HG02970 (cell line): ENCODE measurements at regions not wholly inside any gene's neighbourhood (a gene's known extent, or its start where the extent isn't known, plus 50 kb on each side); places are given as distances from the start of the nearest gene placed in this dataset.
"Not testable (repeated sequence)": the region's sequence is repeated elsewhere in the genome, so short reads cannot be mapped to it uniquely, and the experiment has no call there.

Source experiments
- ATAC-seq: cut with Tn5 transposase; IDR thresholded peaks from one replicate; pipeline ENCODE4 v1.9.1; 2021; ENCODE audit warnings: mild to moderate bottlenecking, moderate library complexity, moderate number of reproducible peaks; ENCODE audit not compliant: unreplicated experiment, low FRiP score

DNA sequence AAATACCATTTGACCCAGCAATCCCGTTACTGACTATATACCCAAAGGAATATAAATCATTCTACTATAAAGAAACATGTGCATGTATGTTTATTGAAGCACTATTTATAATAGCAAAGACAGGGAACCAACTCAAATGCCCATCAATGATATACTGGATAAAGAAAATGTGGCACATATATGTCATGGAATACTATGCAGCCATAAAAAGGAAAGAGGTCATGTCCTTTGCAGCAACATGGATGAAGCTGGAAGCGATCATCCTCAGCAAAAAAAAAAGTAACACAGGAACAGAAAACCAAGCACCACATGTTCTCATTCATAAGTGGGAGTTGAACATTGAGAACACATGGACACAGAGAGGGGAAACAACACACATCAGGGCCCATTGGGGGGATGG, 99.9 kb upstream of the THUMPD2 start:
- not testable (repeated sequence) for ATAC-seq

DNA sequence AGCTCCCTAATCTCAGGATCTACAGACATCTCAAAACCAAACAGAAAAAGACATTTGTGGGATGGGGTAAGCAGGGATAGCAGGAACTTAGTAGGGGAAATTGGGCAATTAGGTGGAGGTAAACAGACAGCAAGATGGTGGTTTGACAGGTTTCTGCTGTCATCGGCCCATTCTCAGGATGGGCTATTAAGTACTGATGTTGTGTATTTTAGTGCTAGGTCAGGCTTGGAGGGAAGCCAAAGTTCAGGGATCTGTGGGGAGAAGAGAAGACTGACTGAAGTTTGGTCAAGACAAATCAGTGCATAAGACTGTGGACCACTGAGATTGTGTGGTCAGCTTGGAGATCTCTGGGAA, 96.8 kb upstream of the THUMPD2 start:
- ATAC-seq: no peak

DNA sequence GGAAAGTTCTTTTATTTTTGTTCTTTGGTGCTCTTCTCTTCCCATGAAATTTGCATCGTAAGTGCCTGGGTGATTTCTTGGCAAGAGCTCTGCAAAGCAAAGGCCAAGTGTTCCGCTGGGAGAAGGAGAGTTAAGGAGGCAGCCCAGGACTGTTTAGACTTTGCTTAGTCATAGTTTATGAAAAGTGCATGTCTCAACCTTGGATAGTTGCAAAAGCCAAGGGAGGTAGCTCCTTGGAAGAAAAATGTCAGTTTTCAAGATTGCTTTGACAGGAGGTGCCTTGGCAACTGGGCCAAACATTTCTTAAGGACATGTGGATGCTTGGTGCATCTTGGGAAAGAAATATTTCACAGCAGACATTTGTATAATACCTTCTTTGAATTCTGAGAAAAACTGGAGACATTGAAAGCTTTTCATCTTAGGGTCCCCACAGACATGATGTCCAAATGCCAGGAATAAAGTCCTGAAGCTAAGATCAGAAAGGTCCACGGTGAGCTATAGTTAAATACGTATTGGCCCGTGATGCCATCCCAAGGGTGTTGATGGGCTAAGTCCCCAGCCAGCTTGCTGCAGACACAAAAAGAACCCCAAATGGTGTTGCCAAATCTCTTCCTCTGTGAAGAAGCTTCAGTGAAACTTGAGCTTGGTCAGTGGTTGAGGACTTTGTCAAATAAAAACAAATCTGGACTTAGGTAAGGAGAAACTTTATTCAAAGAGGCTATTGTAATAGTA, 96.3 kb upstream of the THUMPD2 start:
- no peak for ATAC-seq

DNA sequence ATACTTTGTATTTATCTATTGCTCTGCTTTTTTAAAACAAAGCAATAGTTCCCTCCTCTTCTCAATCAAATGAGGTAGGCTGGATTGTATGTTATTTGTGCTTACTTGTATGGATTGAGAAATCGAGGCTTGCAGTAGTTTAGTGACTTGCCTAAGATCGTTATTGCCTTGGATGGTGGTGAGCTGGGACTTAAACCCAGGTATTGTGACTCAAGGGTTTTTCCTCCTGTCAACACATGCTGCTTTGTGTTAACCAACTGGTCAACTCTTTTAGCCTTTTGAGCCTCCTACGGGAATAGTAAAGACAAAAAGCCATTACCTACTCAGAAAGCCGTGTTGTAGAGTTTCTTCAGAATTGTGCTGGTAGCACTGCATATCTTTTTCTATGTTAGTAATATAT, 95.2 kb upstream of the THUMPD2 start:
- no peak for ATAC-seq

DNA sequence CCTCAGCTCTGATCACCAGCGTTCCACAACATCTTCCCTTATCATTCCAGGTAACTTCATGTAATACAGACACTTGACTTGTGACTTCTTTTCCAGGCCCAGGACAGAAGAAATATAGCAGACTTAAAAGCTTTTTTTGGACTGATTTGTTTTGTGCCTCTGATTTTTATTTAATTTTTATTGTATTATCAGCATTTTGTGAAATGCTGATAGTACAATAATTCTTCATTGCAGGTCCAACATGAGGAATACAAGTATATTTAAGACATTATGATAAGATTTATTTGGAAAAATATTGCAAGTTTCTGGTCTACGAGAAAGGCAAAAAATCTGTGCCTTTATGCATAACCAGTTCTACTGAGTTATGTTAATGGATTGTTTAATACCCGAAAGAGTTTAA, 94.5 kb upstream of the THUMPD2 start:
- ATAC-seq: no peak

GRCh38 chr2:39872748-39873147, 93.7 kb upstream of the THUMPD2 start:
- ATAC-seq: no peak

DNA sequence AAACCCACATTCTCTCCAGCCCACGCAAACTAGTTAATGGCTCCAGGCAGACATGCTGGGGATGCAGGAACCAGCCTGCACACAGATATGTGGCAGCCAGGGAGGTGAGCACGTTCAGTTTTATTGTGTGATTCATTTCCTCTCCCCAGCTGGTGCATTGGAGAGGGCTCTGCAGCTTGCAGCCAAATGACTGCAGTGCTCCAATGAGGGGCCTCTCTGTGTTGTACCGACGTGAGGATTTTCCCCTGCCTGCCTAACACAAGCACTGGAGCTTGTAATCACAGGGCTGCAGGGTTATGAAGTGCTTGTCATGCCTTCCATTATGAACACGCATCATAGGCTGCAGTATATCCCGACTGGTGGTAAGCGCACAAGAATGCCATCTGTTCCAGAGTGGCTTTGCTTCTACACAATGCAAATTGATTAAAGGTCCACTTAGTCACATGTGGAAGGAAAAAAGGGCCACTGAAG, 92.3 kb upstream of the THUMPD2 start:
- ATAC-seq: no peak

DNA sequence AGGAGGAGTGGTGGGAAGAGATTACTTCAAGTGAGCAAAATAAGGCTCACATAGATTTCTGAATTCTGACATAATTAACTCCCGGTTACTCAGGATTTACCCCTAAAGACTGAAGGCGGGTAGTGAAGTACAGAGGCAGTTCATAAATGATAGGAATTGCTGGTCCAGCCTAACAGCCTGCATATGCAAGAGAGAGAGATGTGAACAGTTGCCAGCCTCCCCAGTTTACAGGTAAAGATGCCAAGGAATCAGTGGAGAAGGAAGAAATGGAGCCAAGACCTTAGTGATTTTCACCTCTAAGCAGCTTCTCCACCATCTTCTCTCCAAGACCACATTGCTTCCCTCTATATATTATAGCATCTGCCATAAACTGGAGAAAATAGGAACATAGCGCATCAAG, 91.8 kb upstream of the THUMPD2 start:
- no peak for ATAC-seq

DNA sequence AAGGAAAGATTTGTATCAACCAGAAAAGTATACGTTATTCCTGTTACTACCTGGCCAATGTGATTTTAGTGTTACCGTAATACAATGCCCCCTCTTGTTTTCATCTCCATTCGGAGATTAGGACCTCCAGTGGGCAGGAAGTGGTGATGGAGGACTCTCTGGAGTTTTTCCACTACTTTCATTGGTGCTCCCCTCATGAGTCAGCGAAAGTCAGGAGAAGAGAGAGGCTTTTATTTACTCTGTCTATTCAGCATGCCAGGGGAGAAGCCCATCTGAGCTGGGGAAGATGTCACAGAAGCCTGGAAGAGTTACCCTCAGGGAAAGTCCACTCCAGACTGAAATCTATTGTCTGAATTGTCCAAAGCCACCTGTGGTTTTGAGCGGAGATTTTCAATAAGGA, 88.2 kb upstream of the THUMPD2 start:
- no peak for ATAC-seq

DNA sequence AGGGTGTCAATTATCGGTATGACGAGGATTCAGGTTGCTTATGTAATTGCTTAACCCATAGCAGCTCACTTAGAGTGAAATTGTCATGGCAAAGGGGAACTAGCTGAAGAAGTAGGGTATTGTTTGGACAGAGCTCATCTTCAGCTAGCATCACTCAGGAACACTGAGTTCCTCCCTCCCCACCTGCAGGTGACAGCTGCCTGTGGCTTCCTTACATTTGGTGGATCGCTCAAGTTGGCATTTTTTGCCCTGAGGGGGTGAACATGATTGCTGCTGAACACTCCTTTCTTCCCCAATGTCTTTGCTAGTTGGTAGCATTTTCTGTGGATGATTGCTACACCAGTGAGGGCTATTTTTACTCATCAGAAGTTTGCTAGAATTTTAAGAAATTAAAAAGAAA, 86.7 kb upstream of the THUMPD2 start:
- no peak for ATAC-seq

GRCh38 chr2:39863672-39864071, 84.6 kb upstream of the THUMPD2 start:
- ATAC-seq: not testable (repeated sequence)

DNA sequence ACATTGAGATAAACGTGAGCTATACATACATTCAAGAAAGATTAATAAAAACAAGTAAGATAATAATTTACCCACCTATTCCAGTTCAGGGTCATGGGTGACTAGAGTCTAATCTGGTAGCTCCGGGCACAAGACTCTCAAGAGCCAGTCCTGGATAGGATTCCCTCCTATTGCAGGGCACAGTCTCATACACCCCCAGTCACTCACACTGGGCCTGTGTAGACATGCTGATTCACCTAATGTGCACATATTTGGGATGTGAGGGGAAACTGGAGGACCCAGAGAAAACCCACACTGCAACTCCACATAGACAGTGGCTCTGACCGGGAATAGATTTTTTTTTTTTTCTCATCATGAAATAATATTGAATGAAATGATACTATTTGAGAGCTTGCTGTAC, 81.5 kb upstream of the THUMPD2 start:
- no peak for ATAC-seq

DNA sequence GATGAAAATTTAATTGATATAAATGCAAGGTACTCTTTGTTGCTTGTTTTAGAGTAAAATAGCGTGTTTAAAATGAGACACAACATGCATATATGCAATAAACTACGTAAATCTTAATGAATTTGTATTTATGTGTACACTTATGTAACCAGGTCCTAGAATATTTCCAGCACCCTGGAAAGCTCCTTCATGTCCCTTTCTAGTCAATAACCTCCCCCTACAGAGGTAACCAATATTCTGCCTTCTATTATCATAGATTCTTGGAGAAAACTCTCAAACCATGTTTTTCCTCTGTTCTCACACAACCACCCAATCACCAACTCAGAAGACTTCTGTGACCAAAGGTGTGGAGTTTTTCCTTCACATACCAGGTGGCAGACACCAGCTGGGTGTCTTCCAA, 79.6 kb upstream of the THUMPD2 start:
- ATAC-seq: no peak

GRCh38 chr2:39855856-39856255, 76.8 kb upstream of the THUMPD2 start:
- ATAC-seq: no peak

- ATAC-seq: no peak
Measured at GRCh38 chr2:39854771-39855170, 75.7 kb upstream of the THUMPD2 start.

DNA sequence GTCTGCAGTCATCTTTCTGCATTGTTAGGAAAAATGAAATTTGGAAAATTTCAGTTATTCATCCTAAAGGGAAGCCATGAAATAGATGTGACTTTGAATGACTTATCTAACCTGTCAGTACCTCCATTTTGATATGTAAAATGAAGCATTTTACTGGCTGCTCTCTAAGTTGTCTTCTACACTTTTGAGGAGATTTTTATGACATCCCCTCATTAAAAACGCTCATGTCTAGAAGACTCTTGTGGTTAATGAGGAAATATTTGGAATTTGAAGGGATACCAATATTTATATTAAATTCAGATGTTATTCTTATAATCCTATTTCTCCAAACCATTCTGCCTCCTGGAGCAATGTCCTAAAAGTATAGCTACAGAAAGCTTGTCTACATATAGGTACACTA, 73.8 kb upstream of the THUMPD2 start:
- ATAC-seq: no peak

- ATAC-seq: no peak
Measured at GRCh38 chr2:39851651-39852110, 72.6 kb upstream of the THUMPD2 start.

GRCh38 chr2:39851251-39851650, 72.2 kb upstream of the THUMPD2 start:
- ATAC-seq: no peak

DNA sequence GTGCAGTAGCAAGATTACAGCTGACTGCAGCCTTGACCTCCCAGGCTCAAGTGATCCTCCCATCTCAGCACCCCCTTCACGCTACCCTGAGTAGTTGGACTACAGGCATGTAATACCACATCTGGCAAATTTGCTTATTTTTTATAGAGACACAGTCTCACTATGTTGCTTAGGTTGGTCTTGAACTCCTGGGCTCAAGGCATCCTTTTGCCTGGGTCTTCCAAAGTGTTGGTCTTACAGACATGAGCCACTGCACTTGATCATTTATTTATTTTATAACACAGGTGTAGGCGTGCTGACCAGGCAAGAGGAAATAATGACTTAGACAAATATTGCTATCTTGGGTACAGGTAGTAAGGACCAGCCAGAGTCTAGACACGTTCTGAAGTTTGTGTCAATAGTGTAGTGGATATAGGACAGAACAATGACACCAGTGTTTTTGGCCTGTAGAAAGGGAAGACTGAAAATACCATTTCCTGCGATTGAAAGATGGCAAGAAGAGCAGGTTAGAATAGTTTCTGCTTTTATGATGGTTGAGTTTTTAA, 71.0 kb upstream of the THUMPD2 start:
- ATAC-seq: no peak

DNA sequence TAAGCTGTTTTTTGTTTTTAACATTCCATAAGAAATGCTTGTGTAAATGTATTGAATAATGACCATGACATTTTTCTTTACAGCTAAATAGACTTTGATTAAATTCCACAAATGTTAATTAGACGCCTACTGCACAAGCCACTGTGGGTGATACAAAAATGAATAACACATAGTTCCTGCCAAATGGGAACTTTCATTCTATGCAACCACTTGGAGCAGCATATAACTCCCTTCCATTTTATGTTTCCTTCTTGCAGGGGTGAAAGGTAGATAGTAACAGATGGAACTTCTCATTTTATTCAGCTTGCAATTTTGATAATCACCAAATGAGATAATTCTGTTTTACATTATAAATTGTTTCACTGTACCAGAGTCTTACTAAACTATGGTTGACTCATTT, 70.0 kb upstream of the THUMPD2 start:
- ATAC-seq: no peak

DNA sequence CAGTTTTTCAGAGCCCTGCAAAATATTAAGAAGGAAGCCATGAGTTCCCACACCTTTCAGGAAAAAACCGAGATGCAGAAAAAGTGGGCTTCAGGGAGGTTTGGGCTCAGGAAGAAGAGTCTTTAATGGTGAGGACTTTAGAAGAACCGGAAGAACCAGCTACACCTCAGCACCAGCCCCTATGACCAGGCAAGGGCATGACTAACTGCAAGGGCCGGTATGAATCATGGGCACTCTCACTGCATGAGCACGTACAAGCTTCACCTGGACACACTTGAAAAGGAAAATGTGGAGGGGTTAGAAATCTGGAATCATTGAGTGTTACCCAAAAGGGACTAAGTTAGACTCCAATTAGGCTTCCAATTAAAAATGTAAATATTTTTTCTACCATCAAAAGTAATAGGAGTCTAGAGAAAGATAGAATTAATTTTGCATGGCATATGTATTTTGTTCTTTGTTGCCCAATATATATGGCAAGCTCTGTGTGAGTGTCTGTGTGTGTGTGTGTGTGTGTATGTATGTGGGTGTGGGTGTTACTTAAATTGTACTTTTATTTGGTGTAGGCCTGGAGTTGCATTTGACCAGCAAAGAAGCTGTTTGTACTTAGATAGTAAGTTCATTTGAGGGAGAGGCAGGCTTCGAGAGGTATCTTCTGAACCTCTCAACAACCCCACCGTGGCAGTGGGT, 66.5 kb upstream of the THUMPD2 start:
- no peak for ATAC-seq
